Esophagus squamous epithelium (tissue), 4 donors: ENCODE measurements at regions not wholly inside any gene's neighbourhood (a gene's known extent, or its start where the extent isn't known, plus 50 kb on each side); places are given as distances from the start of the nearest gene placed in this dataset.

ENCODE experiments used
- POLR2A ChIP-seq, 4 donors: fragments of 450-650 bp; IDR thresholded peaks; one replicate each; pipeline ENCODE4 v1.6.1; 2017; ENCODE audit warnings: antibody characterized with exemption in 4 of 4, mild to moderate bottlenecking in 4 of 4, moderate library complexity in 3 of 4
- TF ChIP-seq, protein P1 (sequence below), 6 experiments: fragments of 450-650 bp in 4 of 6; fragments of 200-600 bp in 2 of 6; sonication (generic) in 2 of 6; IDR thresholded peaks; one replicate each; pipeline ENCODE4 v1.5.1; 2016 to 2019; ENCODE audit warnings: antibody characterized with exemption in 6 of 6, mild to moderate bottlenecking in 4 of 6, moderate library complexity in 4 of 6

DNA sequence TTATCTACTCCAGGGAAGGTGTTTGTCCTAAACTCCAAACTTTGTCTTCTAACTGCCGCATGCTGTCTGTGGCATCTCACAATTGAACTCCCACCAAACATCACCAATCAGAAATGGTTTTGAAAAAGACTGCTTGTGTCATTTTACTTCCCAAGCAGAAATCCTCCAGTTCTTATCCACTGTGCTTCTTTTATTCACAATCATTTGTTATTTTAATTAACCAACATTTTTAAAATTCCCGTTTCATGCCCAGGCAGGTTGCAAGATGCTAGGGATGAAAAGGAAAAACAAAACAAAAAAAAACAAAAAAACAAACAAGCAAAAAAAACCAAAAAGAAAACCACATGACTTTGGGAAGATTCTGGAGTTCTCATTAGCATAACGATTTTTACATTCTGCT is 63.5 kb upstream of the RAB27B start:
- TF ChIP-seq, protein P1, sequence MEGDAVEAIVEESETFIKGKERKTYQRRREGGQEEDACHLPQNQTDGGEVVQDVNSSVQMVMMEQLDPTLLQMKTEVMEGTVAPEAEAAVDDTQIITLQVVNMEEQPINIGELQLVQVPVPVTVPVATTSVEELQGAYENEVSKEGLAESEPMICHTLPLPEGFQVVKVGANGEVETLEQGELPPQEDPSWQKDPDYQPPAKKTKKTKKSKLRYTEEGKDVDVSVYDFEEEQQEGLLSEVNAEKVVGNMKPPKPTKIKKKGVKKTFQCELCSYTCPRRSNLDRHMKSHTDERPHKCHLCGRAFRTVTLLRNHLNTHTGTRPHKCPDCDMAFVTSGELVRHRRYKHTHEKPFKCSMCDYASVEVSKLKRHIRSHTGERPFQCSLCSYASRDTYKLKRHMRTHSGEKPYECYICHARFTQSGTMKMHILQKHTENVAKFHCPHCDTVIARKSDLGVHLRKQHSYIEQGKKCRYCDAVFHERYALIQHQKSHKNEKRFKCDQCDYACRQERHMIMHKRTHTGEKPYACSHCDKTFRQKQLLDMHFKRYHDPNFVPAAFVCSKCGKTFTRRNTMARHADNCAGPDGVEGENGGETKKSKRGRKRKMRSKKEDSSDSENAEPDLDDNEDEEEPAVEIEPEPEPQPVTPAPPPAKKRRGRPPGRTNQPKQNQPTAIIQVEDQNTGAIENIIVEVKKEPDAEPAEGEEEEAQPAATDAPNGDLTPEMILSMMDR (IDR thresholded peaks at IDR 0.05) = no peak
- no peak for TF ChIP-seq POLR2A (IDR thresholded peaks at IDR 0.05)
